SK-N-SH treated with all-trans-retinoic acid at 6 μM for 48 hours (cell line): ENCODE measurements at regions not wholly inside any gene's neighbourhood (a gene's known extent, or its start where the extent isn't known, plus 50 kb on each side); places are given as distances from the start of the nearest gene placed in this dataset.

Source experiments
- ARNTL ChIP-seq: fragments of 450-650 bp; formaldehyde crosslinking; IDR thresholded peaks from 2 replicates; pipeline ENCODE4 v1.5.0; 2020; ENCODE audit warnings: low read depth, mild to moderate bottlenecking, moderate library complexity, borderline replicate concordance
- CREB5 ChIP-seq: fragments of 250-450 bp; sonication (Bioruptor Pico); IDR thresholded peaks from 2 replicates; pipeline ENCODE4 v1.5.1; 2020; ENCODE audit warnings: low read depth, mild to moderate bottlenecking, moderate library complexity
- CSRNP3 ChIP-seq: fragments of 250-450 bp; sonication (Bioruptor Pico); IDR thresholded peaks from 2 replicates; pipeline ENCODE4 v1.5.1; 2021; ENCODE audit warnings: mild to moderate bottlenecking, moderate library complexity
- GLIS3 ChIP-seq: fragments of 250-450 bp; sonication (Bioruptor Pico); IDR thresholded peaks from 2 replicates; pipeline ENCODE4 v1.5.0; 2020; ENCODE audit warnings: mild to moderate bottlenecking, moderate library complexity
- ISL1 ChIP-seq: fragments of 250-450 bp; sonication (Bioruptor Pico); IDR thresholded peaks from 2 replicates; pipeline ENCODE4 v2.1.2; 2022; ENCODE audit warnings: mild to moderate bottlenecking, moderate library complexity
- OSR1 ChIP-seq: fragments of 250-450 bp; sonication (Bioruptor Pico); IDR thresholded peaks from 2 replicates; pipeline ENCODE4 v1.8.0; 2022; ENCODE audit warnings: moderate library complexity, mild to moderate bottlenecking, inconsistent platforms
- PATZ1 ChIP-seq: fragments of 250-450 bp; sonication (Bioruptor Pico); IDR thresholded peaks from 2 replicates; pipeline ENCODE4 v1.8.0; 2020; ENCODE audit warnings: mild to moderate bottlenecking, moderate library complexity, borderline replicate concordance
- RARB ChIP-seq: fragments of 250-450 bp; sonication (Bioruptor Pico); IDR thresholded peaks from 2 replicates; pipeline ENCODE4 v1.8.0; 2021; ENCODE audit warnings: mild to moderate bottlenecking, moderate library complexity
- SNAI2 ChIP-seq: fragments of 250-450 bp; sonication (Bioruptor Pico); IDR thresholded peaks from 2 replicates; pipeline ENCODE4 v1.5.0; 2020; ENCODE audit warnings: mild to moderate bottlenecking, moderate library complexity
- TCF4 ChIP-seq: fragments of 250-450 bp; sonication (Bioruptor Pico); IDR thresholded peaks from 2 replicates; pipeline ENCODE4 v1.8.0; 2021; ENCODE audit warnings: mild to moderate bottlenecking, moderate library complexity, borderline replicate concordance
- TOX ChIP-seq: fragments of 250-450 bp; sonication (Bioruptor Pico); IDR thresholded peaks from 2 replicates; pipeline ENCODE4 v1.8.0; 2021; ENCODE audit warnings: mild to moderate bottlenecking, moderate library complexity, borderline replicate concordance
- ZFP3 ChIP-seq: fragments of 250-450 bp; sonication (Bioruptor Pico); IDR thresholded peaks from 2 replicates; pipeline ENCODE4 v1.5.0; 2020; ENCODE audit warnings: mild to moderate bottlenecking, moderate library complexity
- ZFP30 ChIP-seq: fragments of 450-650 bp; formaldehyde crosslinking; IDR thresholded peaks from 2 replicates; pipeline ENCODE4 v1.5.0; 2022; ENCODE audit warnings: mild to moderate bottlenecking, moderate library complexity

- TF ChIP-seq ZFP3 (CRISPR knock-in tag) (no peak), CREB5 (no peak), OSR1 (CRISPR knock-in tag) (no peak), TOX (no peak), TCF4 (CRISPR knock-in tag) (no peak), ISL1 (CRISPR knock-in tag) (no peak), PATZ1 (no peak), ZFP30 (CRISPR knock-in tag) (no peak), GLIS3 (CRISPR knock-in tag) (no peak), RARB (no peak), CSRNP3 (CRISPR knock-in tag) (no peak), SNAI2 (CRISPR knock-in tag) (no peak), ARNTL (CRISPR knock-in tag) (no peak)
Observed at GRCh38 chr6:145507239-145507638, 228.1 kb downstream of the EPM2A start.
